ENCODE measurements at regions not wholly inside any gene's neighbourhood (a gene's known extent, or its start where the extent isn't known, plus 50 kb on each side); places are given as distances from the start of the nearest gene placed in this dataset.

DNA sequence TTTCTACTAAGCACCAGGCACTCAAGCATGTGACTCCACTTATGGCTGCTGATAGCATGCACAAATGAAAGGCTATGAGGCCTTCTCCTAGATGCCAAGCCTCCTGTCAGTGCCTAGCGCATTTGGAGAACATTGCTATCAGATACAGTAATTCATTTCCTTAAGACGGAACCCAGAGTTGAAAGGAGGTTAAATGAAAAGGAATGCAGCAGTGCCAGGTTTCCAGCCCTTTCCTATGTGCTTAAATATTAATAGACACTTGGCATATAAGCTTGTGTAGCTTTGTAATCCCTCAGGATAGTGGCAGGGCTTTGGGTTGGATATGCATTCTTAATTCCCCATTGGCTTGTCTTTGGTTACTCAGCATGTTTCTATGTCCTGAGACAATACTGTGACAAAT is 140.1 kb upstream of the FRY start:
- peak; percentile 19 for DNase-seq (ENCODE audit: low read depth)
- TF ChIP-seq, protein P1, sequence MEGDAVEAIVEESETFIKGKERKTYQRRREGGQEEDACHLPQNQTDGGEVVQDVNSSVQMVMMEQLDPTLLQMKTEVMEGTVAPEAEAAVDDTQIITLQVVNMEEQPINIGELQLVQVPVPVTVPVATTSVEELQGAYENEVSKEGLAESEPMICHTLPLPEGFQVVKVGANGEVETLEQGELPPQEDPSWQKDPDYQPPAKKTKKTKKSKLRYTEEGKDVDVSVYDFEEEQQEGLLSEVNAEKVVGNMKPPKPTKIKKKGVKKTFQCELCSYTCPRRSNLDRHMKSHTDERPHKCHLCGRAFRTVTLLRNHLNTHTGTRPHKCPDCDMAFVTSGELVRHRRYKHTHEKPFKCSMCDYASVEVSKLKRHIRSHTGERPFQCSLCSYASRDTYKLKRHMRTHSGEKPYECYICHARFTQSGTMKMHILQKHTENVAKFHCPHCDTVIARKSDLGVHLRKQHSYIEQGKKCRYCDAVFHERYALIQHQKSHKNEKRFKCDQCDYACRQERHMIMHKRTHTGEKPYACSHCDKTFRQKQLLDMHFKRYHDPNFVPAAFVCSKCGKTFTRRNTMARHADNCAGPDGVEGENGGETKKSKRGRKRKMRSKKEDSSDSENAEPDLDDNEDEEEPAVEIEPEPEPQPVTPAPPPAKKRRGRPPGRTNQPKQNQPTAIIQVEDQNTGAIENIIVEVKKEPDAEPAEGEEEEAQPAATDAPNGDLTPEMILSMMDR (IDR thresholded peaks at IDR 0.05; ENCODE audit: insufficient read depth, low read depth, low read length, missing control alignments): no peak
- H3K4me3 ChIP-seq (ENCODE audit: low read length): no peak overlapping the region

DNA sequence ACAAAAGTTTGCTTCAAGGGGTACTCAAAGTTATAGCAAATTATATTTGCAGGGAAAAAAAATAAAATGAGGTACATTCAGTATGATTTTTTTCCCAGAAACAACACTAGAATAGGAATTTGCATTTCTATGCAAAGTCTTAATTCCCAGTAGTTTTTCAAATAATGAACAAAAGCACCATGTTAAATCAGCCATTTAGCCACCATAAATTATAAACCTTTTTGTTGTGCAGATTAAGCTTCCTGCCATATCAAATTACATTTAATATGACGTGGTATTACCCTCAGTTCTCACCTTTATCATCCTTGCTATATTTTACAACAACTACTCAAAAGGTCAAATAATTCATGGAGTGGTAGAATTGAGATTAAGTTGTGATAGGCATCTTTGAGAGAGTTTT is 136.6 kb upstream of the FRY start:
- no peak overlapping the region for H3K4me3 ChIP-seq (ENCODE audit: low read length)
- DNase-seq (ENCODE audit: low read depth): no peak
- TF ChIP-seq, protein P1 (IDR thresholded peaks at IDR 0.05; ENCODE audit: insufficient read depth, low read depth, low read length, missing control alignments): no peak

DNA sequence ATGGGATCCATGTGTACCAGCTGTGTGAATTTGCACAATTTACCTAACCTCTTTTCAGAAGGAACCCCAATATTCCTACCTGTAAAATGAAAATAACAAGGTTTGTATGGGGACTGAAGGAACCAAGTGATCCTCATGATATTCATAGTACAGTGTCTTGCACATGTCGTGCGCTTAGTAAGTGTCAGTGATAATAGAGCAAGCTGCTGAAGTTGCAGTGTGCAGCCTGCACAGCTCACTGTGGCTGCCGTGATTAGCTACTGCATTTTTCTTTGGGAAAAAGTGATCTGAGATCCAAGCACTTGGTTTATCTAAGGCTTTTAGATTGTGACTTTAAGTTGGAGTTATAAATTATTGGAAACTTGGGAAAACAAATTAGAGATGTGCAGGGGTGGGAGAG is 135.9 kb upstream of the FRY start:
- no peak overlapping the region for H3K4me3 ChIP-seq (ENCODE audit: low read length)
- no peak for DNase-seq (ENCODE audit: low read depth)
- TF ChIP-seq, protein P1 (IDR thresholded peaks at IDR 0.05; ENCODE audit: insufficient read depth, low read depth, low read length, missing control alignments): no peak

DNA sequence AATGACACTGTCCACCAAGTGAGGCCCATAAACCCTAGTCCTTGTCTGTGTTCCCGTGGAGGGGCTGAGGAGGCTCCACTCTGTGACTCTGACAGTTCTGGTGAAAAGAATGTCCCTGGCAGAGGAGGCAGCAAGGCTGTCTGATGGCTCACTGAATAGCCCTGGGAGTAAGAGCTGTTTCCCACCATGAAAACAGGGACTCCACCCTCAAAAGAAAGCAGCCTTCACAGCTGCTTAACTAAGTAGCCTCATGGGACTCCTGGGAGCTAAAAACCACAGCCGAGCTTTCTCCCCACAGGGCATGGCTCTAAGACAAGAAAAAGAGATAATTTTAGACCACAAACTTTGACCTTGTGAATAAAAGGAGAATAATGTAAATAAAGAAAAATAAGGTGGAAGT is 135.1 kb upstream of the FRY start:
- no peak overlapping the region for H3K4me3 ChIP-seq (ENCODE audit: low read length)
- TF ChIP-seq, protein P1 (IDR thresholded peaks at IDR 0.05; ENCODE audit: insufficient read depth, low read depth, low read length, missing control alignments): no peak

DNA sequence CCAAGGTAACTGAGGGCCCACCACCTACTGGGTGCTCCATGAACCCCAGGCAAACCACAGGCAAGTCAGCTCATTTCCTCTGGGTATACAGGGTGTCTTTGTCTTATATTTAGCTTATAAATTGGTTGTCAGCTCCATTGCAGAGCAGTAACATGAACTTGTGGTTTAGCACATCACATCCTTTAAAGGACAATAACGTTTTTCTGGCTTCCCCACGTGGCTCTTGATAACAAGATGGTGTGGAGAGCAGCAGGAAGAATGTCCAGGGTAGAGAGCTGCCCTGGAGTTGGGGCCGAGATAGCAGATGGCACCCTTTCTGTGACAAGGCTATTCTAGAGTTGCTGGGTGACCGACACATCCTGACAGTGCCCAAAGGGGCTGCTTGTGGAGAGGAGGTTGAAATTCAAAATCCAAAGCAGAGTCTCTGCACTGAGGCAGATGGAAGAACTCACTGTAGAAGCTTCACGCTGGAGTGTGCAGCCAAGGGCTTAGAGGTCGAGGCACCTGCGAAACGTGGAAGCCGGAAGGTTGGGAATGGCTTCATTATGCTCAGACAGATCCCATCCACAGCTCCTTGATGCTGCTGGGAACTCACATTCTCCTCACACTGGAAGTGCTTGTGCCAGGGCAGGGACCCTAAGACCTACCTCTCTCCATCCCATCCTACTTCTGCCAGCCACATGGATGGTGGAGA is 133.0 kb upstream of the FRY start:
- TF ChIP-seq, protein P1 (IDR thresholded peaks at IDR 0.05; ENCODE audit: insufficient read depth, low read depth, low read length, missing control alignments): no peak
- H3K4me3 ChIP-seq (ENCODE audit: low read length): no peak overlapping the region
- no peak for DNase-seq (ENCODE audit: low read depth)

More for the DNA sequence above, 135.1 kb upstream of the FRY start:
- DNase-seq (ENCODE audit: low read depth): no peak

DNA sequence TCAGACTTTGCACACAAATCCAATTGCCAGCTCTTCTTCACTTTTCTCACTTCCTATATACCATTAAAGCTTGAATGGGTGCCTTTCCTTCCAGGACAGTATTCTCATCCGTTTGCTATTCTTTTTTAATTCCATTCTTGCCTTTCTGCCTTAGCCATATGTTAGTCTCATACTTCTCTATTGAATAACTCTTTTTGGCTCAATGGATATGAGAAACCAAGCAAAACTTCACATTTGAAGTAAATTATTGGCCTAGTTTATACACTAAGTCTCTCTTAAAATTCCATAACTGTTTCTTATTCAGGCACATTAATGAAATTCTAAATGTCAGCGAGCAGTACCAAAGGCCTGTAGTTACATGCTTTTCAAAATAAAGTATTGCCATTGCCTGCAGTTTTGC is 129.6 kb upstream of the FRY start:
- DNase-seq (ENCODE audit: low read depth): no peak
- H3K4me3 ChIP-seq (ENCODE audit: low read length): no peak overlapping the region
- TF ChIP-seq, protein P1 (IDR thresholded peaks at IDR 0.05; ENCODE audit: insufficient read depth, low read depth, low read length, missing control alignments): no peak
